Activated naive CD4-positive, alpha-beta T cell treated with anti-CD3 and anti-CD28 coated beads for 36 hours (primary cell): ENCODE measurements at regions not wholly inside any gene's neighbourhood (a gene's known extent, or its start where the extent isn't known, plus 50 kb on each side); places are given as distances from the start of the nearest gene placed in this dataset.
"Not testable (repeated sequence)": the region's sequence is repeated elsewhere in the genome, so short reads cannot be mapped to it uniquely, and the experiment has no call there.

ENCODE experiments used
- CTCF ChIA-PET: fragments of 350-600 bp; sonication (Branson Sonifier 250); formaldehyde crosslinking; loops from one replicate; lab custom pipeline; 2021; ENCODE audit warnings: antibody characterized with exemption; lab: Charles Lee
- DNase-seq: peaks from one replicate; pipeline ENCODE4 v3.0.0-alpha.2; 2020
- H3K27ac Mint-ChIP-seq: one replicate; pipeline ENCODE4 v1.8.0; 2021; ENCODE audit warnings: mild to moderate bottlenecking, mixed read lengths
- H3K27me3 Mint-ChIP-seq: one replicate; pipeline ENCODE4 v1.8.0; 2021; ENCODE audit warnings: low read depth, mixed read lengths
- H3K36me3 Mint-ChIP-seq: one replicate; pipeline ENCODE4 v1.8.0; 2021; ENCODE audit warnings: low read depth, mixed read lengths
- H3K4me1 Mint-ChIP-seq: one replicate; pipeline ENCODE4 v1.8.0; 2021; ENCODE audit warnings: low read depth, mixed read lengths
- H3K4me3 Mint-ChIP-seq: one replicate; pipeline ENCODE4 v1.8.0; 2021; ENCODE audit warnings: mild to moderate bottlenecking, moderate library complexity, mixed read lengths
- H3K9me3 Mint-ChIP-seq: one replicate; pipeline ENCODE4 v1.8.0; 2021; ENCODE audit warnings: mixed read lengths
- intact Hi-C: fragments of 100-400 bp; cut with micrococcal nuclease; formaldehyde crosslinking; loops from one replicate; pipeline ENCODE4 v1.15.1; 2023

GRCh38 chr16:31764103-31764502 is 109.5 kb upstream of the ZNF267 start:
- H3K27me3 Mint-ChIP-seq: no peaks in the 10 kb centered on the region
- H3K4me1 Mint-ChIP-seq: no peaks in the 10 kb centered on the region
- CTCF ChIA-PET: no interaction called here
- H3K9me3 Mint-ChIP-seq: peaks cover 52% of the 10 kb centered on the region
- peaks cover 22% of the 10 kb centered on the region for H3K36me3 Mint-ChIP-seq
- intact Hi-C loops: no loop called here
- H3K4me3 Mint-ChIP-seq: no peak overlapping the region
- H3K27ac Mint-ChIP-seq: no peak overlapping the region
- no peak for DNase-seq

GRCh38 chr16:31767267-31767666 is 106.3 kb upstream of the ZNF267 start:
- no peak for DNase-seq
- CTCF ChIA-PET: no interaction called here
- no peaks in the 10 kb centered on the region for H3K4me1 Mint-ChIP-seq
- H3K36me3 Mint-ChIP-seq: peaks cover 15% of the 10 kb centered on the region
- peaks cover 49% of the 10 kb centered on the region for H3K9me3 Mint-ChIP-seq
- no peak overlapping the region for H3K27ac Mint-ChIP-seq
- no peak overlapping the region for H3K4me3 Mint-ChIP-seq
- intact Hi-C loops: no loop called here
- no peaks in the 10 kb centered on the region for H3K27me3 Mint-ChIP-seq

DNA sequence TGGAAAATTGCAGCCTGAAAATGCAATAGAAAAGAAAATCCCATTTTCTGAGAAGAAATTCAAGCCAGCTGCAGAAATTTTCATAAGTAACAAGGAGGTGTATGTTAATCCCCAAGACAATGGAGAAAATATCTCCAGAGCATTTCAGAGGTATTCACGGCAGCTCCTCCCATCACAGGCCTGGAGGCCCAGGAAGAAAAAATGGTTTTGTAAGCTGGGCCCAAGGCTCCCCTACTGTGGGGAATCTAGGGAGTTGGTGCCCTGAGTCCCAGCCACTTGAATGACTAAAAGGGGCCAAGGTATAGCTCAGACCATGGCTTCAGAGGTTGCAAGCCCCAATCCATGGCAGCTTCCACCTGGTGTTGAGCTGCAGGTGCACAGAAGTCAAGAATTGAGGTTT is 93.3 kb upstream of the ZNF267 start:
- Mint-ChIP-seq H3K27ac (no peak overlapping the region), H3K36me3 (peaks cover 10% of the 10 kb centered on the region), H3K4me3 (no peak overlapping the region), H3K27me3 (no peaks in the 10 kb centered on the region), H3K4me1 (no peaks in the 10 kb centered on the region), H3K9me3 (peaks cover 68% of the 10 kb centered on the region)
- intact Hi-C loops: no loop called here
- CTCF ChIA-PET: no interaction called here
- DNase-seq: no peak

- Mint-ChIP-seq H3K9me3 (peaks cover 60% of the 10 kb centered on the region), H3K4me1 (no peaks in the 10 kb centered on the region), H3K36me3 (peaks cover 6% of the 10 kb centered on the region), H3K27me3 (peaks cover 2% of the 10 kb centered on the region), H3K4me3 (no peak overlapping the region), H3K27ac (no peak overlapping the region)
- CTCF ChIA-PET: no interaction called here
- intact Hi-C loops: no loop called here
- no peak for DNase-seq
Observed at GRCh38 chr16:31785126-31785525, 88.5 kb upstream of the ZNF267 start.

- no peaks in the 10 kb centered on the region for H3K36me3 Mint-ChIP-seq
- intact Hi-C loops: no loop called here
- no peaks in the 10 kb centered on the region for H3K9me3 Mint-ChIP-seq
- H3K27ac Mint-ChIP-seq: no peak overlapping the region
- peaks cover 5% of the 10 kb centered on the region for H3K27me3 Mint-ChIP-seq
- CTCF ChIA-PET: interaction anchor here (0.6 kb wide), 1 partner anchor 10 kb away, joined by 5 read pairs; no protein-coding TSS in a partner anchor
- no peak for DNase-seq
- H3K4me3 Mint-ChIP-seq: no peak overlapping the region
- H3K4me1 Mint-ChIP-seq: no peaks in the 10 kb centered on the region
Observed at GRCh38 chr16:31807086-31807485, 66.5 kb upstream of the ZNF267 start.

DNA sequence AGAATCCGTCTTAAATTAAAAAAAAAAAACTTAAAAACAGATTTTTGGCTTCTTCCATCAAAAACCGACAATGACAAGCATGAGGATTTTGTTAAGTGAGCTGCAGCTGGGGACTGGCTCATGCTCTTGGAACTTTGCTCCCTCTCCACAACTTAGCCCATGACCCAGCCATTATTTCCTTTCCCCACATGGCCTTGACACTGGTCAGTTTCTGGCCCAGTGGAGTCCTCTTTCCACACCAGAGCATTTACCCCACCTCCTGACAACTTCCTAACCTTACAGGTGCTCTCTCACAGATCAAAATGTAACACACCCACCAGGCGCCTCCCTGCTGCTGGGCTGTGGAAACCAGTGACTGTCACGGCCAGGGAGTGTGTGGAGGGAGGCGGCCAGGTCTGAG is 62.7 kb upstream of the ZNF267 start:
- H3K27me3 Mint-ChIP-seq: peaks cover 9% of the 10 kb centered on the region
- intact Hi-C loops: no loop called here
- no peak overlapping the region for H3K27ac Mint-ChIP-seq
- H3K4me1 Mint-ChIP-seq: no peaks in the 10 kb centered on the region
- H3K4me3 Mint-ChIP-seq: no peak overlapping the region
- no peak for DNase-seq
- no peaks in the 10 kb centered on the region for H3K36me3 Mint-ChIP-seq
- CTCF ChIA-PET: no interaction called here
- no peaks in the 10 kb centered on the region for H3K9me3 Mint-ChIP-seq

DNA sequence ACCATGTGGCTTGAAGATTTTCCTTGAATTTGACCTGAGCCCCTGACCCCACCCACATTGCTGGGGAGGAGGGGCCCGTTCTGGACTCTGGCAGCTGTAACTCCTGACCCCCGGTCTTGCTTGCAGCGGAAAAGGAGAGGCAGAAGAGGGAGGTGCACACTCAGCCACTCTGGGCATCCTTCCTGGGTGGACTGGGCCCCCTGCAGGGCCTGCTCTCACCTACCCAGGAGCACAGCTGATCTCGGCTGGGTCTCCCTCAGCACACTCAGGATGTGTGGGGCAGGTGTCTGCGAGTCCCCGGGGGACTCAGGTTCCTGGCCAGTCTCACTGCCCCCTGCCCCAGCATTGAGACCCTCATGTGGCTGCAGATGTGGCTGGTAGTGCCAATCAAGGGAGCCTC is 57.5 kb upstream of the ZNF267 start:
- intact Hi-C loops, DNase-seq, H3K4me3 Mint-ChIP-seq, H3K36me3 Mint-ChIP-seq, H3K4me1 Mint-ChIP-seq, H3K27ac Mint-ChIP-seq, CTCF ChIA-PET, H3K9me3 Mint-ChIP-seq: not testable (repeated sequence)
- peaks cover 20% of the 10 kb centered on the region for H3K27me3 Mint-ChIP-seq

DNA sequence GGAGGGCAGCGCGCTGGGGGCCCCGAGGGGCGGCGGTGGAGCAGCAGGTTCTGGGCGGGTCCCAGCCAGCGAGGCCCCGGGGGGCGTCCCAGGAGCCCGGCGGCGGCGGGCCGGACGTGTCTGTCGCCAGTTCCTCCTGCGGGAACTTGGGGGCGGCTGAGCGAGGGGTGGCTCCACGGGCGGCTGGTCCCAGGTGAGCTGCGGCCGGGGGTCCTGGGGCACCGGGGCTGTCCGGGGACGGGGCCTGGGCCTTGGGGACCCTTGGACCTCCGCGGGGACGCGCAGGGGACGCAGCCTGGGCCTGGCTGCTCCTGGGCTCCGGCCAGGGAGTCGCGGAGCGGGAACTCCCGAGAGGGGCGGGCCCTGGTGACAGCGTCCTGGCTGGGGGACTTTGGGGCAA is 54.2 kb upstream of the ZNF267 start:
- CTCF ChIA-PET: interaction anchor here (0.5 kb wide), 1 partner anchor 437 kb away, joined by 3 read pairs; no protein-coding TSS in a partner anchor
- H3K27me3 Mint-ChIP-seq: peaks cover 24% of the 10 kb centered on the region
- no peaks in the 10 kb centered on the region for H3K4me1 Mint-ChIP-seq
- DNase-seq: no peak
- H3K9me3 Mint-ChIP-seq: no peaks in the 10 kb centered on the region
- no peak overlapping the region for H3K27ac Mint-ChIP-seq
- H3K36me3 Mint-ChIP-seq: peaks cover 3% of the 10 kb centered on the region
- H3K4me3 Mint-ChIP-seq: no peak overlapping the region
- intact Hi-C loops: no loop called here

DNA sequence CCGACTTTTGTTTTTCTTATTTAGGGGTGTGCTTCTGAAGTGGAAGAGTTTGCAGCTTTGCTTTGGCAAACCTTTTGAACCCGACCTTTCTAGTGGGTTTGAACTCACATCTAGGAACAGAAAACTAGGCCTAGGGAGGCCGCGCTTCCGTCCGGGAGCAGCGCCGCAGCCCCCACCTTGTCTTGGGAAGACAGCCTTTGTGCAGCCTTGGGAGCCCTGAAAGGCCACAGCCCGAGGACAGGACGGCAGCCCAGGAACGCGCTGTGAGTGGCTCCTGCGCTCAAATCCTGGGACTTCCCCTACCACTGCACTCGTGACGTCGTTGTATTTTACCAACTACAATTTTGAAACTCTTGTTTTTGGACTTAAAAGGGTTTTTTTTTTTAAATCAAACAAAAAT is 53.7 kb upstream of the ZNF267 start:
- H3K9me3 Mint-ChIP-seq: no peaks in the 10 kb centered on the region
- intact Hi-C loops: no loop called here
- peaks cover 26% of the 10 kb centered on the region for H3K27me3 Mint-ChIP-seq
- CTCF ChIA-PET: interaction anchor here (0.5 kb wide), 1 partner anchor 437 kb away, joined by 3 read pairs; no protein-coding TSS in a partner anchor
- no peaks in the 10 kb centered on the region for H3K4me1 Mint-ChIP-seq
- H3K27ac Mint-ChIP-seq: no peak overlapping the region
- peaks cover 3% of the 10 kb centered on the region for H3K36me3 Mint-ChIP-seq
- no peak for DNase-seq
- no peak overlapping the region for H3K4me3 Mint-ChIP-seq
